Fibroblast of villous mesenchyme (primary cell): ENCODE measurements at regions not wholly inside any gene's neighbourhood (a gene's known extent, or its start where the extent isn't known, plus 50 kb on each side); places are given as distances from the start of the nearest gene placed in this dataset.

Experiments used
- DNase-seq: peaks from one replicate; pipeline ENCODE4 v3.0.0-alpha.2; 2010; ENCODE audit warnings: low read depth
- H3K4me3 ChIP-seq: 2 replicates; pipeline ENCODE4 v1.5.1; 2011; ENCODE audit warnings: low read depth, mild to moderate bottlenecking, low read length
- TF ChIP-seq, protein P1 (sequence below): IDR thresholded peaks from 2 replicates; pipeline ENCODE4 v1.5.1; 2012; ENCODE audit warnings: low read depth, mild to moderate bottlenecking, low read length; ENCODE audit not compliant: insufficient read depth

DNA sequence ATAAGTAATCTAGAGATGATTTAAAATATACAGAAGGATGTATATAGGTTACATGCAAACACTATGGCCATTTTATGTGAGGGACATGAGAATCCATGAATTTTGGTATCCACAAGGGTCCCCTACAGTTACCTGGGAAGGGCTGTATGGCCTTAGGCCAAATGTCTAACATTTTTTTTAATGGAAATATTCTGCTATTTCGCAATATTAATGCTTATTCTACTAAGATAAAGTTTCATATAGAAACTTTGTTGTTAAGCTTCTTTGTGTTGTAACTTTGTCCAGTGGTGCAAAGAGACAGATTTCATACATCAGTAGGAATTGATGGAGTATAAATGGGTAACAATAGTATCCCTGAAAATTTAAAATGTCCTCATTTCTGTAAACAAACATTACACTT, 233.4 kb upstream of the THBS1 start:
- no peak overlapping the region for H3K4me3 ChIP-seq
- TF ChIP-seq, protein P1, sequence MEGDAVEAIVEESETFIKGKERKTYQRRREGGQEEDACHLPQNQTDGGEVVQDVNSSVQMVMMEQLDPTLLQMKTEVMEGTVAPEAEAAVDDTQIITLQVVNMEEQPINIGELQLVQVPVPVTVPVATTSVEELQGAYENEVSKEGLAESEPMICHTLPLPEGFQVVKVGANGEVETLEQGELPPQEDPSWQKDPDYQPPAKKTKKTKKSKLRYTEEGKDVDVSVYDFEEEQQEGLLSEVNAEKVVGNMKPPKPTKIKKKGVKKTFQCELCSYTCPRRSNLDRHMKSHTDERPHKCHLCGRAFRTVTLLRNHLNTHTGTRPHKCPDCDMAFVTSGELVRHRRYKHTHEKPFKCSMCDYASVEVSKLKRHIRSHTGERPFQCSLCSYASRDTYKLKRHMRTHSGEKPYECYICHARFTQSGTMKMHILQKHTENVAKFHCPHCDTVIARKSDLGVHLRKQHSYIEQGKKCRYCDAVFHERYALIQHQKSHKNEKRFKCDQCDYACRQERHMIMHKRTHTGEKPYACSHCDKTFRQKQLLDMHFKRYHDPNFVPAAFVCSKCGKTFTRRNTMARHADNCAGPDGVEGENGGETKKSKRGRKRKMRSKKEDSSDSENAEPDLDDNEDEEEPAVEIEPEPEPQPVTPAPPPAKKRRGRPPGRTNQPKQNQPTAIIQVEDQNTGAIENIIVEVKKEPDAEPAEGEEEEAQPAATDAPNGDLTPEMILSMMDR = no peak
- DNase-seq = no peak

DNA sequence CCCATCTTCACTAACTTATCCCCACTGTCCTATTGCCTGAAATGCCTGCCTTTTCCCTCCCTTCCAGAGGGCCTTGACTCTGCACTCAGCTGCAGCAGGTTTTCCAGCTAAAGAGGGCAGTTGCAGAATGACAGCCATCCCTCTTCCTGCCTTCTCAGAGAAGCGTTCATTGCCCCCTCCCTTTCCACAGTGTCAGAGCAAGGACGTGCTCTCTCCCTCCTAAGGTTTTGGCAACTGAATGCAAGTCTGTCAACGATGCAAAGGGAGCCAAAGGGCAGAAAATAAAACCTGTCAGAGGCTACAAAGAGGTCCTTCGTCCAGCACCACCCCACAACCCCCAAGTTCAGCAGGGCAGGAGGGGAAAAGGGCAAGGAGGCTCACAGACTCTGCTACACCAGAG, 230.1 kb upstream of the THBS1 start:
- TF ChIP-seq, protein P1 = no peak
- DNase-seq = no peak
- no peak overlapping the region for H3K4me3 ChIP-seq

DNA sequence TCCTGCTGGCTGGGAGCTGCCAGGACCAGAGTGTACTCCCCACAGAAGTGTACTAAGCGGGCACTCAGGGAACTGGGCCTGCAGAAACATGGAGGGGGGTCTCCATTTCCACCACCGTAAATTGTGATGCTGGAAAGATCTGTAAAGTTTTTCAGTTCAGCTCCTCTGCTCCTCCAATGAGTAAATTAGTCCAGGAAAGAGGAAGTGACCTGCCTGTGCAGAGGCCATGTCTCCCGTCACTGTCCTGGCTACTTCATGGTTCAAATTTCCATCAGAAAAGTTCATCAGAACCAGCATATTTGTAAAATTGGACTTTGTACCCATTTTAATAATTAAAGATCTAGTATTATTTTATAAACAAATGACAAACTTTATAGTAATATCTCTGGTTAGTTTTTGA, 226.7 kb upstream of the THBS1 start:
- H3K4me3 ChIP-seq = no peak overlapping the region
- TF ChIP-seq, protein P1 = no peak
- no peak for DNase-seq

DNA sequence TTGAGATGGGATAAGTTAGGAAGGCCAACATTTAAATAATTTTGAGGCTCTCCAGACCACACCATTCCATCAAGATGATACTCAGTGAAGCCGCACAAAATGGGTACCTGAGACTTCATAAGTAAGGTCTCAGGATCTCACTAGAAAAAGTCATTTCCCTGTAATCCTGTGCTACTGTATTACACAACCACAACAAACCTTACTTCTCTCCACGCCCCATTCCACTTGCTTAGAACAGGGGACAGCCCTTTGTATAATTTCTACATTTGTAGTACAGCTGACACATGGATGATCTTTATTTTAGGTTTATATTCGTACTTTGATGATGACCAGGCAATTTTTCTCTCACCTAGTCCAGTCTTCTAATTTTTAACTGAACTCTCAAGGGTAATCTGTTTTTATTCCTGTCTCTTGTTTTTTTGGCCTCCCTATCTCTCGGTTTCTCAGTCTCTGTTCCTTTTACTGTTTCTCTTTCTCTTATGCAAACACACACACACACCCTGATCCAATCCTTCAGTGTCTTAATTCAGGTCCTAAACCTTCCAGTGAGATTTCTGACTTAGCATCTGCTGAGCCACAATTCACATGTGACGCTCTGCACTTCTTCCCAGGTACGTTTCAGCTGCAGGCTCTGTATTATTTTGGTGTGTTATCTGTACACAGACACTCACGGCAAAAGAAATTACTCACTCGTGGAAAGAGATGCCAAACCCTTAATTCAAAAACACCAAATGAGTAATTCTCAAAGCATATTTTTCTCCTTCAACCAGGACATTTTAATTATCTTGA, 223.2 kb upstream of the THBS1 start:
- H3K4me3 ChIP-seq = no peak overlapping the region
- TF ChIP-seq, protein P1 = no peak
- DNase-seq = peak; percentile 43

DNA sequence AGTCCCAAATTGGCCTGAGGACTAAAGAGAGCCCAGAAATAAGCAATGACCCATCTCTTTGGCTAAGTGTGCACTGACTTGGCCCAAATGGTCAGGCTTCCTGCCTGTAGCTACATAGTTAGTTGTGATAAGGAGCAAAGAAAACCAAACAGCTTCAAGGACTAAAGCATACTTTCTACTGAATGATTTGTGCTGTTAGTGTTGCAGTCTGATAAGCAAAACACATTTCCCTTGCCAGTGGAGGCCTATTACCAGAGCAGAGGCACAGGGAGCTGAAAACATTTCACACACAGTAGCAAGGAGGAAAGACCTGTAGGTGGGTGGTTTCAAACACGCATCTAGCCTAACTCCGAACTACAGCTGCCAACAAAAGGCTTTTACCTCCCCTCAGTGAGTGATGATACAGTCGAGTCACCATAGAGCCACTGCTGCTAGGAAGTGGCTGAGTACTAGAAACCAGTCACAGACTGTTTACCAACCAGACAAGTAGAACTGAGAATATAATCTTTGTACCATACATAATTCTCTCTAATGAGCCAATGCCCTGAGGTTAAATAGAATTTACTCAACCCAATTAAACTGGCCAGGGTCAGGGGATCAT, 222.3 kb upstream of the THBS1 start:
- TF ChIP-seq, protein P1 = no peak
- peak; percentile 57 for DNase-seq
- no peak overlapping the region for H3K4me3 ChIP-seq

DNA sequence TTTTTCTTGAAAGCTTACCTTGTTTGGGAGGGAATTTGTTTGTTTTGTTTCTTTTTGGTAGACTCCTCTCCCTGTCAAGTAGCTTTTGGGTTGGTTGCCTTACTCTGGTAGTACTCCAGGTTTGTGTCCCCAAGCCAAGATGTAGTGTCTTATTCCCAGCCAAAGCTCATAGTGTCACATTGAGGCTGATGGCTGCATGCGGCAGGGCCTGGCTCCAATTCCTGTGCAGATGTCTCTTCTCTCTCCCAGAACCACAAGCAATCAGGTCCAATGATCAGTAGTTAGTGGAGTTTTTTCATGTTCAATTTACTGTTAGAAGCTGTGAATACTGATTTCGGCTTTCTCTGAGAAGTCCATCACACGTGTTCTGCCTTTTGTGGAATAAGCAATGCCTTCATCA, 221.1 kb upstream of the THBS1 start:
- no peak for DNase-seq
- TF ChIP-seq, protein P1 = no peak
- H3K4me3 ChIP-seq = no peak overlapping the region
